HG03025 (cell line): ENCODE measurements at regions not wholly inside any gene's neighbourhood (a gene's known extent, or its start where the extent isn't known, plus 50 kb on each side); places are given as distances from the start of the nearest gene placed in this dataset.

ENCODE experiments used
- ATAC-seq: cut with Tn5 transposase; IDR thresholded peaks from one replicate; pipeline ENCODE4 v1.9.1; 2021; ENCODE audit warnings: mild to moderate bottlenecking, moderate library complexity; ENCODE audit not compliant: unreplicated experiment, low FRiP score

DNA sequence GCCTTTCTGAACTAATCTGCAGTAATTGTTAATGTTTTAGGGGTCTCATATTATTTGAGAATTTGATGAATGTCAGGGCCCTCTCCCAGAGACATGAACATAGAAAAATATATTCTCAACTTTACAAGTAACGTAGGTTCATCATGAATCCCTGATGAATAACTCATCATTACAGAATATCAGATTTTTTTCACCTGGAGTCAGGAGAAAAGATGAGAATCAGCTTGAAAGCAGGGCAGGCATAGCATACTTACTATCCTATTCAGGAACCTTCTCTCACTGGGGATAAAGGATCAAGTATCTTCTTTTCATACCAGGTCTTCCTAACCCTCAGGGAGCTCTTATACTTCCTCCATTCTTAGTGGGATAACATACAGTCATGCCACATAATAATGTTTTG is 552.6 kb upstream of the TBL1XR1 start:
- no peak for ATAC-seq

- no peak for ATAC-seq
Measured at GRCh38 chr3:177750436-177750835, 553.2 kb upstream of the TBL1XR1 start.

DNA sequence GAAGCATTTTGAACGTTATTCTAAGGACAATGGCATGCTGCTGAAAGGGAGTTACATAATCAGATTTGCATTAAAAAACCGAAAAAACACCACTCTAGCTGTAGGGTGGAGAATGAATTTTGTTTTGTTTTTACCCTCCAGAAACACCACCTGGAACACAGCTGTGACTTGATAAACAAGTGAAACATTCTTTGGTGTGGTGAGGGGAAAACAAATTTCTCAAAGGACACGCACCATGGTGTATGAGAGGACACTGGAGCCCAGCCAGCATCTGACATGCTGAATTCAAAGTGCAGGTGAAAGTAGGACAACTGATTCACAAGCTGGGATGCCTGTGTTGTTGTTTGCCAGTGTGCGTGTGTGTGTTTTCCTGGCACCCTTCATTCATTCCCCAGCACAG is 554.5 kb upstream of the TBL1XR1 start:
- peak; percentile 54 for ATAC-seq

DNA sequence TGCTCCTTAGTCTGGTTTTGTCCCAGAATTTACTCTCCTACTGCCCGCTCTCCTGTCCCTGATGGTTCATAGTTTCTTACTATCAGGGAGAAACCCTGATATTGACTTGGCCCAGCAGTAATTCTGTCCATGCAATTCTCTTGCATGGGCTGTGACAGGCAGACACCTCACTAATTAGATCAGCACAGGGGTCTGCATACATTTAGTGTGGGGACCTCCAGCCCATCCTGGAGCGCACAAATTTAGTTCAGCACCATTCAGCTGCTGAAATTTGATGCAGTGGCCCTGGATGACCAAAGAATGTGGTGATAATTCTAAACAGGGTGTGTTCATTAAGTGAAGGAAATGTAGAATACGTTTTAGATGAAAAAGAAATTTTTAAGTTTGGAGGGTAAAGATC is 555.5 kb upstream of the TBL1XR1 start:
- no peak for ATAC-seq

GRCh38 chr3:177753451-177754155 is 556.3 kb upstream of the TBL1XR1 start:
- no peak for ATAC-seq

DNA sequence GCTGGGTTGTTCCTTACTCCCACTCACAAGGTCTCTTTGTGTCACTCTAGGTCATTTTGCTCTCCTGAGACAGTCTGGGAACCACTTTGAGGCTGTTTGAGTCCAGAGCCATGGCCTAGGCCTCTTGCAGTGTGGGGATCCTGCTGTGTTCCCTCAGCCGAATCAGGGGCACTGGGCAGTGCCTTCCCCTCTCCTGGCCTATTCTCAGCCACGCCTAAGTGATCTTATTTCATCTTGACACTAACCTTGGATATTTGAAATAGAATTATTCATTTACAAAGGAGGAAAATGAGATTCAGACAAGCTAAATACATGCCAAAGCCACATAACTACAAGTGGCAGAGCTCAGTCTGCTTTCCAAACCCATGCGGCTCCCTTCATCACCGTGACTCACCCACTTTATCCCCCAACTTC is 557.2 kb upstream of the TBL1XR1 start:
- no peak for ATAC-seq

GRCh38 chr3:177758126-177758525 is 560.8 kb upstream of the TBL1XR1 start:
- ATAC-seq, result no peak

DNA sequence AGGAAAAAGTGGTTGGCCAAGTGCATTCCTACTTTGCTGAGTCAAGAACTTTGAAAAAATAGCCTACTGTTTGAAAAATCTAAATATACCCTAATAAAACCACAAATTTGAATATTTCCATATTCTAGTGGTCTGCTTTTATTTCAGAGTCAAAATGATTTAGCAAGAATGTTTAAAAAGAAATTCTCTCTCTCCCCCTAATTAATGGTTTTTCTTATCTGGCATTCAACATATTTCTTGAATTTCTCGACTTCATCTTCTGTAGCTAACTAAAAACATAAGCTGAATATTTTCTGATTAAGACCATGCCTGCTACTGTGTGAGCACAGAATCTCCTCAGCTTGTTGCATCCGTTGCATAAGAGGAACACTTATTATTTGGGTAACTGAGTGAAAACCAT is 563.5 kb upstream of the TBL1XR1 start:
- no peak for ATAC-seq

- no peak for ATAC-seq
Measured at GRCh38 chr3:177764377-177764912, 567.2 kb upstream of the TBL1XR1 start.

- ATAC-seq, result no peak
Measured at GRCh38 chr3:177764933-177765332, 567.7 kb upstream of the TBL1XR1 start.

- no peak for ATAC-seq
Measured at GRCh38 chr3:177770383-177771230, 573.3 kb upstream of the TBL1XR1 start.

GRCh38 chr3:177771780-177772179 is 574.5 kb upstream of the TBL1XR1 start:
- no peak for ATAC-seq

- ATAC-seq, result peak; percentile 64
Measured at GRCh38 chr3:177772908-177773557, 575.8 kb upstream of the TBL1XR1 start.

GRCh38 chr3:177773717-177774116 is 576.4 kb upstream of the TBL1XR1 start:
- ATAC-seq, result no peak

DNA sequence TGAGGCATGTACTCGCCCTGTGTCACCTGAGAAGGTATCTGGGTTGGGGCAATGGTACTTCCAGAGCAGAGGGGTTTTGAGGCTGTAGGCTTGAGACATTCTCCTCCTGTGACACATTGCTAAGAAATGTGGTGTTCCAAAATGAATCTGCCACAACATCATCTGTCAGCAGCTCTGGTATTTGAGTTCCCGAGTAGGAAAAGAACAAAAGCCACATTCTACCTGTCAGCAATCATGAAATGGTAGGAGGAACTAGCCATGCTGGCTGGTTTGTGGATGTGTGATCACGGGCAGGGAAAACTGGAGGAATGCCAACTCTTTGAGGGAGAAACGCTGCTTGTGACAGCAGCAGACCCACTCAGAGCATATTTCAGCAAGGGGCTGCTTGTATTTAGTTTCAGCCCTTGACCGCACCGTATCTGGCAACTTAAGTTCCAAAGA is 579.4 kb upstream of the TBL1XR1 start:
- no peak for ATAC-seq

GRCh38 chr3:177777699-177778098 is 580.4 kb upstream of the TBL1XR1 start:
- ATAC-seq, result peak; percentile 88

GRCh38 chr3:177778633-177779032 is 581.4 kb upstream of the TBL1XR1 start:
- ATAC-seq, result no peak

GRCh38 chr3:177781686-177782161 is 584.4 kb upstream of the TBL1XR1 start:
- no peak for ATAC-seq

DNA sequence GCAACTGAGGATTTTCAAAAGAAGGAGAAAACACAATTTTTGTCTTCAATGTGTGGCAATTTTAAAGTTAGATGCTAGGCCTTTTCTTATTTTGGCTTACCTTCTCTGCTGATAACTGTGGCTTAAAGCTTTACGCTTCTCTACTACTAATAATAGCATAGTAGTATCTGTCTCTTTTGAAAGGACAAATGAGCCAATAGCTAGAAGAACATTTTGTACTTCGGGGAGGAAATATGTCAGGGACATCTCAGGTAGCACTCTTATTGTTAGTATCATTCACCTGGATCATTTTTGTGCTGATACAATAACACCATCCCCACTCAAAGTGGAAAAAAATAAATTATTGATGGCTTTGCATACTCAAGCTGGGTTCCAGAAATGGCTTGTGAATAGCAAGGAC is 586.1 kb upstream of the TBL1XR1 start:
- no peak for ATAC-seq

DNA sequence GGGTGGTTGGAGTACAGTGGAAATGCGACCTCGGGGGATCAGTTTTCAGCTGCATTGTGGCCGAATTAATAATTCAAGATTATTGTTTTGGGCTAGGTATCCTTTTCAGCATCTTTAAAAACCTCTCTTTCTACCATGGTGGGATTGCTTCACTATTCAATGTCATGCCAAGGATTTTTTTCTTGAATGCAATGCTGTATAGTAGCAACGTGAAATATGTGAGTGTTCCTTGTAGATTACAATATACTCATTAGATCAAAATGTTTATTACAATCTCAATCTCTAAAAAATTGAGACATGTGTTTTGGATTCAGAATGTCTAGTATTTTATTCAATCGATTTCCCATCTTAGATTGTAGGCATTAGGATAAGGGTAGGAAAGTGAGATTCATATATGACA is 586.5 kb upstream of the TBL1XR1 start:
- ATAC-seq, result no peak
